Stimulated activated CD8-positive, alpha-beta memory T cell treated with anti-CD3 and anti-CD28 coated beads, Interleukin-4, amount 100 ng/mL, for 48 hours (primary cell): ENCODE measurements at regions not wholly inside any gene's neighbourhood (a gene's known extent, or its start where the extent isn't known, plus 50 kb on each side); places are given as distances from the start of the nearest gene placed in this dataset.
"Not testable (repeated sequence)": the region's sequence is repeated elsewhere in the genome, so short reads cannot be mapped to it uniquely, and the experiment has no call there.

Experiments used
- DNase-seq: peaks from one replicate; pipeline ENCODE4 v3.0.0-alpha.2; 2020

- no peak for DNase-seq
These were observed 139.6 kb downstream of the MYLK4 start for GRCh38 chr6:2611092-2611491.

- DNase-seq: no peak
These were observed 142.2 kb downstream of the MYLK4 start for GRCh38 chr6:2608503-2608902.

GRCh38 chr6:2600363-2600762, 150.4 kb downstream of the MYLK4 start:
- no peak for DNase-seq

- DNase-seq: no peak
These were observed 150.9 kb downstream of the MYLK4 start for GRCh38 chr6:2599817-2600216.

- DNase-seq: no peak
These were observed 151.9 kb downstream of the MYLK4 start for GRCh38 chr6:2598867-2599266.

GRCh38 chr6:2597991-2598390, 152.7 kb downstream of the MYLK4 start:
- no peak for DNase-seq

GRCh38 chr6:2597457-2597856, 153.3 kb downstream of the MYLK4 start:
- DNase-seq: not testable (repeated sequence)

GRCh38 chr6:2596222-2596621, 154.5 kb downstream of the MYLK4 start:
- no peak for DNase-seq

GRCh38 chr6:2594868-2595267, 155.9 kb downstream of the MYLK4 start:
- DNase-seq: no peak

GRCh38 chr6:2593167-2593566, 157.6 kb downstream of the MYLK4 start:
- DNase-seq: no peak

GRCh38 chr6:2589171-2589661, 161.5 kb downstream of the MYLK4 start:
- no peak for DNase-seq

GRCh38 chr6:2583459-2583858, 167.3 kb downstream of the MYLK4 start:
- no peak for DNase-seq

- no peak for DNase-seq
These were observed 168.5 kb downstream of the MYLK4 start for GRCh38 chr6:2582268-2582667.

GRCh38 chr6:2581611-2582010, 169.1 kb downstream of the MYLK4 start:
- DNase-seq: no peak

GRCh38 chr6:2581011-2581410, 169.7 kb downstream of the MYLK4 start:
- DNase-seq: no peak

GRCh38 chr6:2579804-2580570, 170.7 kb downstream of the MYLK4 start:
- DNase-seq: no peak

- DNase-seq: no peak
These were observed 171.4 kb downstream of the MYLK4 start for GRCh38 chr6:2579241-2579761.

GRCh38 chr6:2578767-2579166, 172.0 kb downstream of the MYLK4 start:
- no peak for DNase-seq

- no peak for DNase-seq
These were observed 174.2 kb downstream of the MYLK4 start for GRCh38 chr6:2576499-2576898.

GRCh38 chr6:2575236-2575635, 175.5 kb downstream of the MYLK4 start:
- no peak for DNase-seq

GRCh38 chr6:2569420-2569819, 181.3 kb downstream of the MYLK4 start:
- not testable (repeated sequence) for DNase-seq

- no peak for DNase-seq
These were observed 184.7 kb downstream of the MYLK4 start for GRCh38 chr6:2566048-2566447.

GRCh38 chr6:2565499-2565898, 185.2 kb downstream of the MYLK4 start:
- DNase-seq: no peak

GRCh38 chr6:2563635-2564034, 187.1 kb downstream of the MYLK4 start:
- DNase-seq: peak; percentile 39
